Thyroid gland (tissue), 4 donors: ENCODE measurements at regions not wholly inside any gene's neighbourhood (a gene's known extent, or its start where the extent isn't known, plus 50 kb on each side); places are given as distances from the start of the nearest gene placed in this dataset.

Experiments
- DNase-seq, 2 donors: peaks; one replicate each; pipeline ENCODE4 v3.0.0-alpha.2; 2019
- H3K27ac ChIP-seq, 3 donors: fragments of 200-600 bp; sonication (generic); 1 replicate in 2 of 3; 2 replicates in 1 of 3; pipeline ENCODE4 v1.5.1; 2016 to 2019; ENCODE audit warnings: mild to moderate bottlenecking in 1 of 3, moderate library complexity in 1 of 3
- H3K27me3 ChIP-seq: fragments of 200-600 bp; sonication (generic); one replicate; pipeline ENCODE4 v1.5.1; 2019
- H3K36me3 ChIP-seq, 2 donors: fragments of 200-600 bp; sonication (generic); one replicate each; pipeline ENCODE4 v1.5.1; 2016 to 2019
- H3K4me1 ChIP-seq, 2 donors: fragments of 200-600 bp; sonication (generic); one replicate each; pipeline ENCODE4 v1.5.1; 2017 to 2019
- H3K4me3 ChIP-seq, 3 donors: fragments of 200-600 bp; sonication (generic); replicated peaks in 1 of 3; 1 replicate in 2 of 3; 2 replicates in 1 of 3; pipeline ENCODE4 v1.5.1; 2016; ENCODE audit warnings: mild to moderate bottlenecking in 1 of 3
- H3K9me3 ChIP-seq: fragments of 200-600 bp; sonication (generic); one replicate; pipeline ENCODE4 v1.5.1; 2017
- CTCF ChIP-seq, 6 experiments: fragments of 200-600 bp in 3 of 6; fragments of 450-650 bp in 3 of 6; sonication (generic) in 3 of 6; IDR thresholded peaks; one replicate each; pipeline ENCODE4 v1.5.1; 2016 to 2019; ENCODE audit warnings: antibody characterized with exemption in 6 of 6, mild to moderate bottlenecking in 2 of 6, inconsistent platforms in 1 of 6, moderate library complexity in 1 of 6
- POLR2A ChIP-seq, 2 donors: fragments of 450-650 bp; IDR thresholded peaks; one replicate each; pipeline ENCODE4 v1.6.1; 2017; ENCODE audit warnings: antibody characterized with exemption in 2 of 2, mild to moderate bottlenecking in 2 of 2, moderate library complexity in 1 of 2
- WGBS, 2 donors: methylation state at CpG; one replicate each; pipeline ENCODE4 v1.1.5; 2017; 5-methylcytosine and 5-hydroxymethylcytosine counted together
- intact Hi-C: fragments of 100-400 bp; cut with DNase I; formaldehyde crosslinking; loops from one replicate; pipeline ENCODE4 v1.15.1; 2023

- no peak overlapping the region for H3K27ac ChIP-seq
- no peak overlapping the region for H3K4me3 ChIP-seq
- no peaks in the 10 kb centered on the region for H3K36me3 ChIP-seq
- H3K4me1 ChIP-seq: no peaks in the 10 kb centered on the region
- no peaks in the 10 kb centered on the region for H3K9me3 ChIP-seq
- H3K27me3 ChIP-seq: no peaks in the 10 kb centered on the region
- TF ChIP-seq CTCF (IDR thresholded peaks at IDR 0.05) (no peak), POLR2A (IDR thresholded peaks at IDR 0.05) (no peak)
- intact Hi-C loops: no loop called here
- no peak for DNase-seq
- WGBS, 2 donors: 80 to 87% methylated on average over 1 of the region's 1 CpG
Observed at GRCh38 chr7:21996641-21997040, 50.9 kb upstream of the CDCA7L start.
